Tibial nerve (tissue), 4 donors: ENCODE measurements at regions not wholly inside any gene's neighbourhood (a gene's known extent, or its start where the extent isn't known, plus 50 kb on each side); places are given as distances from the start of the nearest gene placed in this dataset.

Experiments used
- DNase-seq, 2 donors: peaks; one replicate each; pipeline ENCODE4 v3.0.0-alpha.2; 2019; ENCODE audit warnings: low spot score in 2 of 2
- H3K27ac ChIP-seq, 4 donors: fragments of 200-600 bp; sonication (generic) in 3 of 4; one replicate each; pipeline ENCODE4 v1.5.1; 2017 to 2019; ENCODE audit warnings: mild to moderate bottlenecking in 1 of 4
- H3K27me3 ChIP-seq, 2 donors: fragments of 200-600 bp; sonication (generic) in 1 of 2; one replicate each; pipeline versions ENCODE4 v1.5.1 to v1.6.0; 2017 to 2019
- H3K36me3 ChIP-seq, 3 donors: fragments of 200-600 bp; sonication (generic); one replicate each; pipeline ENCODE4 v1.5.1; 2018 to 2019
- H3K4me1 ChIP-seq, 4 donors: fragments of 200-600 bp; sonication (generic) in 3 of 4; one replicate each; pipeline ENCODE4 v1.5.1; 2017 to 2019
- H3K4me3 ChIP-seq, 4 donors: fragments of 200-600 bp; sonication (generic) in 3 of 4; one replicate each; pipeline ENCODE4 v1.5.1; 2017 to 2019; ENCODE audit warnings: mild to moderate bottlenecking in 1 of 4, moderate library complexity in 1 of 4
- H3K9me3 ChIP-seq, 4 donors: fragments of 200-600 bp; sonication (generic) in 3 of 4; one replicate each; pipeline ENCODE4 v1.5.1; 2017 to 2019
- EP300 ChIP-seq, 2 donors: sonication (generic); formaldehyde crosslinking; IDR thresholded peaks; one replicate each; pipeline ENCODE4 v1.6.1; 2017; ENCODE audit warnings: antibody characterized with exemption in 2 of 2, mild to moderate bottlenecking in 1 of 2
- POLR2A ChIP-seq, 2 donors: fragments of 450-650 bp; IDR thresholded peaks; one replicate each; pipeline ENCODE4 v1.6.1; 2017; ENCODE audit warnings: antibody characterized with exemption in 2 of 2, mild to moderate bottlenecking in 2 of 2, moderate library complexity in 2 of 2
- WGBS, 2 donors: methylation state at CpG; one replicate each; pipeline ENCODE4 v1.1.5; 2018; 5-methylcytosine and 5-hydroxymethylcytosine counted together
- TF ChIP-seq, protein P1 (sequence below), 5 experiments: fragments of 200-600 bp in 3 of 5; fragments of 450-650 bp in 2 of 5; sonication (generic) in 3 of 5; IDR thresholded peaks; one replicate each; pipeline ENCODE4 v1.5.1; 2016 to 2019; ENCODE audit warnings: antibody characterized with exemption in 5 of 5, mild to moderate bottlenecking in 3 of 5, moderate library complexity in 2 of 5

DNA sequence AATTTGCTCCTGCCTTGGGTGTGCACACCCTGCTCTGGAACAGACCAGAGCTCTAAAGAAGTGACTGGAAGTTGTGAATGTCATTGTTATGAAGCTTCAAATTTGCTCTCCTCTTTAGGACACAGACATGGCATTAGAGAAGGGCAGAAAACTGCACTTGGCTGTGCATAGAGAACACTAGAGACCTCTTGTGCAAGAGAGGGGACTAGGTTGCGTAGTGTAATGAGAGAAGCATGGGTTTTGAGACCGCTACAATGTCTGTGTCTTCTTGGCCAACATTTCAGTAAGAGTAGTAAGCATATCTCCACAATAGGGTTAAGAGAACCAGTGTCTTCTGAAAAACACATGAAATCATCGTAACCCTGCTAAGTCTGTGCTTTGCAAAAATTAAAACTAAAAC lies 423.3 kb downstream of the SPRY2 start:
- H3K4me1 ChIP-seq: no peaks in the 10 kb centered on the region
- H3K4me3 ChIP-seq: no peak overlapping the region
- H3K9me3 ChIP-seq: peaks cover 0 to 10% (median 0%) of the 10 kb centered on the region in 4 donors
- WGBS, 2 donors: 97 to 98% methylated on average over 3 of the region's 3 CpGs
- TF ChIP-seq EP300 (IDR thresholded peaks at IDR 0.05) (no peak), POLR2A (IDR thresholded peaks at IDR 0.05) (no peak)
- TF ChIP-seq, protein P1, sequence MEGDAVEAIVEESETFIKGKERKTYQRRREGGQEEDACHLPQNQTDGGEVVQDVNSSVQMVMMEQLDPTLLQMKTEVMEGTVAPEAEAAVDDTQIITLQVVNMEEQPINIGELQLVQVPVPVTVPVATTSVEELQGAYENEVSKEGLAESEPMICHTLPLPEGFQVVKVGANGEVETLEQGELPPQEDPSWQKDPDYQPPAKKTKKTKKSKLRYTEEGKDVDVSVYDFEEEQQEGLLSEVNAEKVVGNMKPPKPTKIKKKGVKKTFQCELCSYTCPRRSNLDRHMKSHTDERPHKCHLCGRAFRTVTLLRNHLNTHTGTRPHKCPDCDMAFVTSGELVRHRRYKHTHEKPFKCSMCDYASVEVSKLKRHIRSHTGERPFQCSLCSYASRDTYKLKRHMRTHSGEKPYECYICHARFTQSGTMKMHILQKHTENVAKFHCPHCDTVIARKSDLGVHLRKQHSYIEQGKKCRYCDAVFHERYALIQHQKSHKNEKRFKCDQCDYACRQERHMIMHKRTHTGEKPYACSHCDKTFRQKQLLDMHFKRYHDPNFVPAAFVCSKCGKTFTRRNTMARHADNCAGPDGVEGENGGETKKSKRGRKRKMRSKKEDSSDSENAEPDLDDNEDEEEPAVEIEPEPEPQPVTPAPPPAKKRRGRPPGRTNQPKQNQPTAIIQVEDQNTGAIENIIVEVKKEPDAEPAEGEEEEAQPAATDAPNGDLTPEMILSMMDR (IDR thresholded peaks at IDR 0.05): no peak
- H3K27ac ChIP-seq: no peak overlapping the region
- H3K27me3 ChIP-seq: no peaks in the 10 kb centered on the region
- DNase-seq: no peak
- no peaks in the 10 kb centered on the region for H3K36me3 ChIP-seq

DNA sequence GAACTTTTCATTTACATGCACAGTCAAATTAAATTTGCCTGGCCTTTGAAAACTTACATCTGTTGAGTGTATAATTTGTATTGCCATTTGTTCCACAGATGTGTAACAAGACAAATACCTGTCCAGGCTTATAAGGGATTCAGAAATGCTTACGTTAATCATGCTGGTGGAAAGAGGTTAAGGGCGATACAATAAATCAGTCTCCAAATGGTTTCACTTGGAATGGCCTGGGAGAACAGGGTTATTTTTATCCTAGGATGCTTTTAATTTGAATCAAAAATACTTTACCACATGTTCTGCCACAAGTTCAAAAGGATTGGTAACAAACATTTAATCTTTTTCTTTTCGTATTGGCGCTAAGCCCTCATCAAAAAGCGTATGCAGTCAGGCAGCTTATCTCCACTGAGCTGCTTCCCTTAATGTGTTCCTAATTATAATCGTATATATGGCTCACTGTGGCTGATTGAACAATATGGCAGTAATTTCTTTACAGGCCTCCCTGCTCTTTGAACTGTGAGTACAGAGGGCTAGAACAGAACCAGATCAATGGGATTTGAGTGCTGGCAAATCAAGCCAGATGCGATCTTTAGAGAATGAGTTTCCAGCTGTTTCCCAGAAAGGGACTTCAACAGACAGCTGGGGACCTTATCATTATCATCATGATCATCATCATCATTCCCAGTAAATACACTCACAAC lies 425.7 kb downstream of the SPRY2 start:
- no peaks in the 10 kb centered on the region for H3K9me3 ChIP-seq
- no peaks in the 10 kb centered on the region for H3K27me3 ChIP-seq
- no peak overlapping the region for H3K4me3 ChIP-seq
- TF ChIP-seq, protein P1 (IDR thresholded peaks at IDR 0.05): no peak
- no peak overlapping the region for H3K27ac ChIP-seq
- DNase-seq: no peak
- WGBS, 2 donors: 74 to 76% methylated on average over 7 of the region's 7 CpGs
- no peaks in the 10 kb centered on the region for H3K36me3 ChIP-seq
- H3K4me1 ChIP-seq: no peaks in the 10 kb centered on the region

DNA sequence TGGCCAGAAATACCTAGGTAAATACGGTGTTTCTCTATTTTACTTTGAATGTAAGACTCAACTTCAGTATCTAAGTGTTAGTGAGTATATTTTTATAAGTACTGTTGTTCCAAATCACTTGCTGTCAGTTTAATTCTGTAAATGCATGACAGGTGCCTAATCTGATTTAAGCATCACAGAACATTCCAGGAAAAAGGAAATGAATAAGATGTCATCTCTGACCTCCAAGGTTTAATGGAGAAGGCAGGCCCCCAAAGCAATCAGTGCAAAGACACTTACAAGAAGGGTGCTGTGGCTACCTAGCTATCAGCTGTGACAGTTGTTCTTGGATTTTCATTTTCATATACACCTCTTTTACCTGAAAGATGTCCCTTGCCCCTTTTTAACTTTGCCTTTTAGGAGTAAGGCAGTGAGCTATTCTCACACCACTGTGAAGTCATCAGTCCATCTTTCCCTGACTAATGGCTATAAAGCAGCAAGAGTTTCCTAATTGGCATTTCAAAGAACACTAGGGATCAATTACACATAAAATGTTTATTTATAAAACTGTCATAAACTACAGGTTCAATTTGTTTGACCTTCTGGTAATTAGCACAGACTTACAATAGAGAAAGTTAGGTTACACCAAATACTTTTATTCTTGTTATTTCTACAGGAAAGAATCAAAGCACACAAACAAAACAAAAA lies 427.6 kb downstream of the SPRY2 start:
- Histone ChIP-seq H3K4me1 (no peaks in the 10 kb centered on the region), H3K4me3 (no peak overlapping the region), H3K9me3 (no peaks in the 10 kb centered on the region), H3K36me3 (no peaks in the 10 kb centered on the region), H3K27me3 (no peaks in the 10 kb centered on the region), H3K27ac (no peak overlapping the region)
- TF ChIP-seq POLR2A (IDR thresholded peaks at IDR 0.05) (no peak), EP300 (IDR thresholded peaks at IDR 0.05) (no peak)
- TF ChIP-seq, protein P1 (IDR thresholded peaks at IDR 0.05): no peak
- no peak for DNase-seq
- 98 to 100% methylated on average over 1 of the region's 1 CpG for WGBS, 2 donors

DNA sequence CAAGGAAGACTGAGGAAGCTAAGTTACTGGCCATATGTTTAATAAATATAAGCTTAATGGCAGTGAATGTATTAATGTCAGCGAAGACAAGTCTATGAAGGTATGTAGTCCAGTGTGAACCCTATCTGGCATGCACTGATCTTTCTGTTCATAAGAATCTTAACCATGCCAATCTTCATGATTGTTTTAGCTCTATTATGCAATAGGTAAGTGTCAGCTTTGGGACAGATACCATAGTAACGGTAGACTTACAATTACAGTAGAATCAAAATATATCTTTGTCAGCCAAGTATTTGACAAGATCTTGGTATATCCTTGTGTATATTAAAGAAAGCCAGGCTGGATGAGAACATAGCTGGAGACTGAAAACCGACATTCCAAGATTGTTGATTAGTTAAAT lies 428.5 kb downstream of the SPRY2 start:
- WGBS, 2 donors: 56 to 60% methylated on average over 3 of the region's 3 CpGs
- Histone ChIP-seq H3K4me3 (no peak overlapping the region), H3K4me1 (no peaks in the 10 kb centered on the region), H3K27me3 (no peaks in the 10 kb centered on the region), H3K9me3 (no peaks in the 10 kb centered on the region), H3K36me3 (no peaks in the 10 kb centered on the region), H3K27ac (no peak overlapping the region)
- no peak for DNase-seq
- TF ChIP-seq, protein P1 (IDR thresholded peaks at IDR 0.05): no peak
- TF ChIP-seq EP300 (IDR thresholded peaks at IDR 0.05) (no peak), POLR2A (IDR thresholded peaks at IDR 0.05) (no peak)

DNA sequence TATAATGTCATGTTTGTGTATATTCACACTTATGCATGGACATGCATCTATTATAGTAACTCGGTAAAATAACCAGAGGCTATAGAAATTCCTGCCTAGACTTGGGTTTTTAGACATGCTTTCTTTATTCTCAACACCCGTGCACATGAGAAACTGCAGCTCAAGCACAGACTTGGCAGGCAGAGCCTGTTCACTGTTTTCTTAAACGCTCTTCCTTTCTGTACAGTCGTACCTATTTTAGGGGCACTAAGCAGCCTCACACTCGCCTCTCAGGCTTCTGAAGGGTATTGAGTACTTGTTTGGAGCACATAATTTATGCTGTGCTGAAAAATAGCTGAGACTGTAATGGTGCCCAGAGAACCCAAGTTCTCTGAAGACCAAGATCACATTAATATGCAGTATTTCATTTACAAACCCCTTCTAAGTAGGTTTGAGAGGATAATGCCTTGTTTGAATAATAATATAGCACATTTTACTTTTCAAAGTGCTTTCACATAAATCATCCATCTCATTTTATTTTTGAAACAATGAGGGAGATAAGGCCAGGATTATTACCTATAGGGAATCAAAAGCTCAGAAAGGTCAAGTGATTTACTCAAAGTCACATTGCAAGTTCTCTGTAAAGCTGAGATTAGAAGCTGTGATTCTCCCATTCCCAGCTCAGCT lies 429.9 kb downstream of the SPRY2 start:
- no peak overlapping the region for H3K27ac ChIP-seq
- WGBS, 2 donors: 69 to 70% methylated on average over 5 of the region's 5 CpGs
- H3K4me3 ChIP-seq: no peak overlapping the region
- H3K9me3 ChIP-seq: no peaks in the 10 kb centered on the region
- H3K27me3 ChIP-seq: no peaks in the 10 kb centered on the region
- no peaks in the 10 kb centered on the region for H3K36me3 ChIP-seq
- no peaks in the 10 kb centered on the region for H3K4me1 ChIP-seq
- TF ChIP-seq, protein P1 (IDR thresholded peaks at IDR 0.05): no peak
- TF ChIP-seq POLR2A (IDR thresholded peaks at IDR 0.05): no peak
- no peak for TF ChIP-seq EP300 (IDR thresholded peaks at IDR 0.05)
- no peak for DNase-seq
